Sigmoid colon (tissue), 4 donors: ENCODE measurements at regions not wholly inside any gene's neighbourhood (a gene's known extent, or its start where the extent isn't known, plus 50 kb on each side); places are given as distances from the start of the nearest gene placed in this dataset.

ENCODE experiments used
- POLR2AphosphoS5 ChIP-seq, 4 donors: sonication (generic); formaldehyde crosslinking; IDR thresholded peaks; one replicate each; pipeline ENCODE4 v1.6.1; 2017; ENCODE audit warnings: antibody characterized with exemption in 4 of 4
- TF ChIP-seq, protein P1 (sequence below), 4 experiments: fragments of 450-650 bp in 3 of 4; fragments of 200-600 bp in 1 of 4; IDR thresholded peaks; one replicate each; pipeline ENCODE4 v1.5.1; 2016 to 2019; ENCODE audit warnings: antibody characterized with exemption in 4 of 4, mild to moderate bottlenecking in 3 of 4, moderate library complexity in 2 of 4

DNA sequence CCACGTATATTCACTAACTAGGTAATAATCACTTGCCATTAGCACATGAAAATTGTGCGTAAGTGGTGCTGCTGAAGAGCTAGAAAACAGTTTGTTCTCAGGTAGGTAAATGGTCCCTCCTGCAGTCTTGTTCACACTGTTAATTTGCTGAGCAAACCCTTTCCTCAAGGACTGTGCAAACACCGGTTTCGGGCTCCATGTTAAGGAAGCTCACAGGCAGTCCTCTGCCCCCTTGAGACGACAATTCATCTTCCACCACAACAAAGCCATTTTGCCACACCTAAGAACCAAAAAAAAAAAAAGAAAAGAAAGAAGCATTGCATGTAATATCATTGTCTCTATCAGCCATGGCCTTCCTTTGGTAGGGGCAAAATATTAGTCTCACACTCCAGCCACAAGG lies 193.9 kb downstream of the BCL11A start:
- TF ChIP-seq, protein P1, sequence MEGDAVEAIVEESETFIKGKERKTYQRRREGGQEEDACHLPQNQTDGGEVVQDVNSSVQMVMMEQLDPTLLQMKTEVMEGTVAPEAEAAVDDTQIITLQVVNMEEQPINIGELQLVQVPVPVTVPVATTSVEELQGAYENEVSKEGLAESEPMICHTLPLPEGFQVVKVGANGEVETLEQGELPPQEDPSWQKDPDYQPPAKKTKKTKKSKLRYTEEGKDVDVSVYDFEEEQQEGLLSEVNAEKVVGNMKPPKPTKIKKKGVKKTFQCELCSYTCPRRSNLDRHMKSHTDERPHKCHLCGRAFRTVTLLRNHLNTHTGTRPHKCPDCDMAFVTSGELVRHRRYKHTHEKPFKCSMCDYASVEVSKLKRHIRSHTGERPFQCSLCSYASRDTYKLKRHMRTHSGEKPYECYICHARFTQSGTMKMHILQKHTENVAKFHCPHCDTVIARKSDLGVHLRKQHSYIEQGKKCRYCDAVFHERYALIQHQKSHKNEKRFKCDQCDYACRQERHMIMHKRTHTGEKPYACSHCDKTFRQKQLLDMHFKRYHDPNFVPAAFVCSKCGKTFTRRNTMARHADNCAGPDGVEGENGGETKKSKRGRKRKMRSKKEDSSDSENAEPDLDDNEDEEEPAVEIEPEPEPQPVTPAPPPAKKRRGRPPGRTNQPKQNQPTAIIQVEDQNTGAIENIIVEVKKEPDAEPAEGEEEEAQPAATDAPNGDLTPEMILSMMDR (IDR thresholded peaks at IDR 0.05): no peak
- no peak for TF ChIP-seq POLR2AphosphoS5 (IDR thresholded peaks at IDR 0.05)
